ENCODE measurements at regions not wholly inside any gene's neighbourhood (a gene's known extent, or its start where the extent isn't known, plus 50 kb on each side); places are given as distances from the start of the nearest gene placed in this dataset.

- no peak for DNase-seq (ENCODE audit: low spot score)
These were observed 1905.3 kb upstream of the PIK3C3 start for GRCh38 chr18:40049716-40050115.

GRCh38 chr18:40048886-40049650 is 1906.0 kb upstream of the PIK3C3 start:
- no peak for DNase-seq (ENCODE audit: low spot score)

GRCh38 chr18:40048253-40048652 is 1906.8 kb upstream of the PIK3C3 start:
- DNase-seq (ENCODE audit: low spot score) = no peak

- no peak for DNase-seq (ENCODE audit: low spot score)
These were observed 1908.4 kb upstream of the PIK3C3 start for GRCh38 chr18:40046596-40046995.

GRCh38 chr18:40041951-40042350 is 1913.1 kb upstream of the PIK3C3 start:
- no peak for DNase-seq (ENCODE audit: low spot score)

- DNase-seq (ENCODE audit: low spot score) = no peak
These were observed 1914.5 kb upstream of the PIK3C3 start for GRCh38 chr18:40040574-40040973.

- DNase-seq (ENCODE audit: low spot score) = no peak
These were observed 1917.7 kb upstream of the PIK3C3 start for GRCh38 chr18:40037356-40037755.

GRCh38 chr18:40036861-40037260 is 1918.2 kb upstream of the PIK3C3 start:
- DNase-seq (ENCODE audit: low spot score) = no peak

- no peak for DNase-seq (ENCODE audit: low spot score)
These were observed 1919.1 kb upstream of the PIK3C3 start for GRCh38 chr18:40035966-40036365.

- no peak for DNase-seq (ENCODE audit: low spot score)
These were observed 1923.0 kb upstream of the PIK3C3 start for GRCh38 chr18:40032076-40032475.

GRCh38 chr18:40031435-40031834 is 1923.6 kb upstream of the PIK3C3 start:
- DNase-seq (ENCODE audit: low spot score) = no peak

GRCh38 chr18:40019797-40020392 is 1935.1 kb upstream of the PIK3C3 start:
- DNase-seq (ENCODE audit: low spot score) = no peak

- no peak for DNase-seq (ENCODE audit: low spot score)
These were observed 1936.8 kb upstream of the PIK3C3 start for GRCh38 chr18:40018266-40018665.

- DNase-seq (ENCODE audit: low spot score) = no peak
These were observed 1938.0 kb upstream of the PIK3C3 start for GRCh38 chr18:40017021-40017420.

- no peak for DNase-seq (ENCODE audit: low spot score)
These were observed 1938.6 kb upstream of the PIK3C3 start for GRCh38 chr18:40016405-40016804.

- DNase-seq (ENCODE audit: low spot score) = no peak
These were observed 1941.9 kb upstream of the PIK3C3 start for GRCh38 chr18:40013001-40013609.

- no peak for DNase-seq (ENCODE audit: low spot score)
These were observed 1943.8 kb upstream of the PIK3C3 start for GRCh38 chr18:40011201-40011600.

- no peak for DNase-seq (ENCODE audit: low spot score)
These were observed 1948.4 kb upstream of the PIK3C3 start for GRCh38 chr18:40006634-40007033.

- no peak for DNase-seq (ENCODE audit: low spot score)
These were observed 1950.8 kb upstream of the PIK3C3 start for GRCh38 chr18:40004246-40004645.

- DNase-seq (ENCODE audit: low spot score) = no peak
These were observed 1956.7 kb upstream of the PIK3C3 start for GRCh38 chr18:39998317-39998716.

- DNase-seq (ENCODE audit: low spot score) = no peak
These were observed 1960.5 kb upstream of the PIK3C3 start for GRCh38 chr18:39994498-39994897.

GRCh38 chr18:39991696-39992265 is 1963.3 kb upstream of the PIK3C3 start:
- no peak for DNase-seq (ENCODE audit: low spot score)

- DNase-seq (ENCODE audit: low spot score) = no peak
These were observed 1964.5 kb upstream of the PIK3C3 start for GRCh38 chr18:39990540-39990939.

Measured in germinal center (tissue), 1 donor.